H1 (cell line): ENCODE measurements at regions not wholly inside any gene's neighbourhood (a gene's known extent, or its start where the extent isn't known, plus 50 kb on each side); places are given as distances from the start of the nearest gene placed in this dataset.

Experiments used
- CTCF ChIA-PET: fragments of 300-600 bp; sonication (Branson Sonifier 250); formaldehyde crosslinking; loops from one replicate; lab custom pipeline; 2021; ENCODE audit not compliant: partially characterized antibody; lab: Charles Lee
- POLR2A ChIA-PET: fragments of 300-600 bp; sonication (Branson Sonifier 250); formaldehyde crosslinking; loops from one replicate; lab custom pipeline; 2021; ENCODE audit warnings: inconsistent platforms; ENCODE audit not compliant: partially characterized antibody; lab: Charles Lee
- DNase-seq, 2 experiments: peaks; one replicate each; pipeline versions ENCODE4 v3.0.0 to v3.0.0-alpha.2; 2010 to 2022; ENCODE audit warnings: low spot score in 2 of 2, low read depth in 1 of 2, mixed read lengths in 1 of 2
- FAIRE-seq: peaks from 2 replicates; lab custom pipeline; 2011; peaks lifted over from hg19 to GRCh38; lab: Jason Lieb, UNC
- H2AFZ ChIP-seq: 2 replicates; pipeline ENCODE4 v1.8.1; 2012; ENCODE audit warnings: low read length, inconsistent platforms
- H2AK5ac ChIP-seq: 2 replicates; pipeline ENCODE4 v1.6.1; 2013; ENCODE audit warnings: low read depth, low read length
- H2BK120ac ChIP-seq: replicated peaks from 2 replicates; pipeline ENCODE3; 2013; ENCODE audit warnings: low read depth, low read length, inconsistent platforms
- H2BK12ac ChIP-seq: 2 replicates; pipeline ENCODE4 v1.6.1; 2013; ENCODE audit warnings: low read depth, low read length
- H2BK15ac ChIP-seq: 2 replicates; pipeline ENCODE4 v1.6.1; 2013; ENCODE audit warnings: low read length
- H2BK20ac ChIP-seq: 2 replicates; pipeline ENCODE4 v1.6.1; 2013; ENCODE audit warnings: low read length
- H2BK5ac ChIP-seq: 2 replicates; pipeline ENCODE4 v1.6.1; 2013; ENCODE audit warnings: low read depth, low read length
- H3K14ac ChIP-seq: 2 replicates; pipeline ENCODE4 v1.6.1; 2013; ENCODE audit warnings: inconsistent platforms; ENCODE audit not compliant: insufficient read length
- H3K18ac ChIP-seq: 2 replicates; pipeline ENCODE4 v1.6.1; 2013; ENCODE audit warnings: low read length; ENCODE audit errors: extremely low read depth
- H3K23ac ChIP-seq: 2 replicates; pipeline ENCODE4 v1.6.1; 2013; ENCODE audit warnings: inconsistent platforms; ENCODE audit not compliant: insufficient read length
- H3K23me2 ChIP-seq: 2 replicates; pipeline ENCODE4 v1.6.1; 2013; ENCODE audit warnings: low read depth, low read length
- H3K27ac ChIP-seq: 2 replicates; pipeline ENCODE4 v1.6.1; 2011; ENCODE audit warnings: low read depth, low read length, inconsistent platforms
- H3K27me3 ChIP-seq, 4 experiments: replicated peaks in 1 of 4; 1 replicate in 1 of 4; 2 replicates in 3 of 4; pipeline versions ENCODE4 v1.6.1 to v1.8.1; 2011 to 2013; ENCODE audit warnings: low read length in 3 of 4, mild to moderate bottlenecking in 3 of 4, inconsistent platforms in 2 of 4, mixed read lengths in 2 of 4, moderate library complexity in 1 of 4; ENCODE audit not compliant: control insufficient read depth in 3 of 4, insufficient read depth in 3 of 4; ENCODE audit errors: extremely low read depth in 1 of 4
- H3K36me3 ChIP-seq, 4 experiments: 2 replicates each; pipeline versions ENCODE4 v1.6.1 to v1.8.1; 2011 to 2013; ENCODE audit warnings: mild to moderate bottlenecking in 4 of 4, low read length in 3 of 4, moderate library complexity in 2 of 4, control low read depth in 1 of 4, inconsistent platforms in 1 of 4; ENCODE audit not compliant: insufficient read depth in 4 of 4, control insufficient read depth in 2 of 4
- H3K4ac ChIP-seq: replicated peaks from 2 replicates; pipeline ENCODE3; 2013; ENCODE audit warnings: low read length, low read depth, mixed read lengths, inconsistent platforms; ENCODE audit not compliant: insufficient read length
- H3K4me1 ChIP-seq, 4 experiments: replicated peaks in 1 of 4; 1 replicate in 1 of 4; 2 replicates in 3 of 4; pipeline versions ENCODE4 v1.6.1 to v1.8.1; 2011 to 2013; ENCODE audit warnings: low read length in 3 of 4, inconsistent platforms in 2 of 4, mixed read lengths in 1 of 4; ENCODE audit not compliant: insufficient read depth in 4 of 4, control insufficient read depth in 3 of 4
- H3K4me2 ChIP-seq, 2 experiments: 2 replicates each; pipeline versions ENCODE4 v1.6.1 to v1.8.1; 2011 to 2013; ENCODE audit warnings: low read depth in 2 of 2, low read length in 2 of 2, control low read depth in 1 of 2, inconsistent platforms in 1 of 2, mild to moderate bottlenecking in 1 of 2; ENCODE audit not compliant: insufficient read depth in 1 of 2
- H3K4me3 ChIP-seq, 4 experiments: fragments of 200-600, 300-600 bp in 1 of 4; sonication (generic), shearing (Covaris generic), sonication (Bioruptor Twin) in 1 of 4; 2 replicates each; pipeline versions ENCODE4 v1.5.1 to v1.8.1; 2011 to 2016; ENCODE audit warnings: low read length in 4 of 4, low read depth in 3 of 4, control low read depth in 2 of 4, inconsistent platforms in 2 of 4, mild to moderate bottlenecking in 2 of 4, mixed read lengths in 1 of 4, moderate library complexity in 1 of 4; ENCODE audit not compliant: insufficient read depth in 2 of 4; ENCODE audit errors: extremely low read depth in 1 of 4
- H3K56ac ChIP-seq: replicated peaks from 2 replicates; pipeline ENCODE3; 2013; ENCODE audit warnings: low read depth, mild to moderate bottlenecking, mixed read lengths, low read length, inconsistent platforms; ENCODE audit not compliant: insufficient read length
- H3K79me1 ChIP-seq: 2 replicates; pipeline ENCODE4 v1.6.1; 2013; ENCODE audit warnings: low read depth, low read length, control low read depth
- H3K79me2 ChIP-seq, 2 experiments: 2 replicates each; pipeline versions ENCODE4 v1.6.1 to v1.8.1; 2012 to 2013; ENCODE audit warnings: low read length in 2 of 2, mild to moderate bottlenecking in 2 of 2, inconsistent platforms in 1 of 2; ENCODE audit not compliant: insufficient read depth in 2 of 2, control insufficient read depth in 1 of 2
- H3K9ac ChIP-seq, 4 experiments: replicated peaks in 1 of 4; 1 replicate in 1 of 4; 2 replicates in 3 of 4; pipeline versions ENCODE4 v1.6.1 to v1.8.1; 2011 to 2013; ENCODE audit warnings: low read depth in 3 of 4, low read length in 3 of 4, control low read depth in 2 of 4, mild to moderate bottlenecking in 2 of 4, moderate library complexity in 2 of 4, inconsistent platforms in 1 of 4; ENCODE audit errors: extremely low read depth in 1 of 4
- H3K9me3 ChIP-seq, 2 experiments: 2 replicates each; pipeline versions ENCODE4 v1.6.1 to v1.8.1; 2012 to 2013; ENCODE audit warnings: mild to moderate bottlenecking in 2 of 2, moderate library complexity in 2 of 2, control low read depth in 1 of 2, inconsistent platforms in 1 of 2, low read depth in 1 of 2, low read length in 1 of 2, mixed read lengths in 1 of 2; ENCODE audit not compliant: insufficient read depth in 2 of 2
- H4K20me1 ChIP-seq, 2 experiments: replicated peaks in 1 of 2; 2 replicates each; pipeline versions ENCODE3 to v1.8.1; 2011 to 2013; ENCODE audit warnings: inconsistent platforms in 2 of 2, low read length in 2 of 2, mild to moderate bottlenecking in 1 of 2; ENCODE audit not compliant: insufficient read depth in 2 of 2, control insufficient read depth in 1 of 2
- H4K5ac ChIP-seq: 2 replicates; pipeline ENCODE4 v1.6.1; 2013; ENCODE audit warnings: low read length, low read depth, mixed read lengths, inconsistent platforms; ENCODE audit not compliant: insufficient read length
- H4K8ac ChIP-seq: 2 replicates; pipeline ENCODE4 v1.8.0; 2013; ENCODE audit warnings: mild to moderate bottlenecking, moderate library complexity, low read length, inconsistent platforms; ENCODE audit not compliant: insufficient read depth; ENCODE audit errors: extremely low read depth
- H4K91ac ChIP-seq: replicated peaks from 2 replicates; pipeline ENCODE3; 2013; ENCODE audit warnings: low read length, mixed read lengths, inconsistent platforms; ENCODE audit not compliant: insufficient read length
- GABPA ChIP-seq: IDR thresholded peaks from 2 replicates; pipeline ENCODE4 v1.6.1; 2011; ENCODE audit warnings: mild to moderate bottlenecking, low read length, moderate library complexity, borderline replicate concordance; ENCODE audit not compliant: insufficient read depth
- HDAC6 ChIP-seq: IDR thresholded peaks from one replicate; pipeline ENCODE4 v1.7.1; 2012; ENCODE audit warnings: low read depth, mild to moderate bottlenecking, inconsistent platforms, low read length, moderate library complexity
- NANOG ChIP-seq: IDR thresholded peaks from 2 replicates; pipeline ENCODE4 v1.6.1; 2011; ENCODE audit warnings: low read length, low read depth, mild to moderate bottlenecking, inconsistent platforms; ENCODE audit not compliant: insufficient read depth, poor library complexity, severe bottlenecking
- POU5F1 ChIP-seq: IDR thresholded peaks from 2 replicates; pipeline ENCODE4 v1.6.1; 2011; ENCODE audit warnings: low read depth, mild to moderate bottlenecking, low read length, moderate library complexity
- SIRT6 ChIP-seq: IDR thresholded peaks from one replicate; pipeline ENCODE4 v1.7.1; 2012; ENCODE audit warnings: low read length, inconsistent platforms
- SIX5 ChIP-seq: IDR thresholded peaks from 2 replicates; pipeline ENCODE4 v1.6.1; 2011; ENCODE audit warnings: mild to moderate bottlenecking, low read depth, low read length
- TCF12 ChIP-seq: IDR thresholded peaks from 2 replicates; pipeline ENCODE4 v1.6.1; 2011; ENCODE audit warnings: low read depth, mild to moderate bottlenecking, low read length
- TEAD4 ChIP-seq: IDR thresholded peaks from 2 replicates; pipeline ENCODE4 v1.6.1; 2012; ENCODE audit warnings: low read depth, low read length, inconsistent platforms, mixed read lengths
- YY1 ChIP-seq: IDR thresholded peaks from 2 replicates; pipeline ENCODE4 v1.6.1; 2011; ENCODE audit warnings: low read depth, mild to moderate bottlenecking, low read length
- ZNF274 ChIP-seq: IDR thresholded peaks from 2 replicates; pipeline ENCODE4 v1.7.0; 2012; ENCODE audit warnings: low read length, borderline replicate concordance; ENCODE audit errors: extremely low read depth
- WGBS, 2 experiments: shearing (Covaris generic) in 1 of 2; methylation state at CpG; one replicate each; pipeline versions ENCODE4 v1.1.6 to v1.1.7; 2013 to 2015; ENCODE audit warnings: low lambda C conversion rate in 2 of 2, mixed read lengths in 2 of 2, inconsistent platforms in 1 of 2, low coverage in 1 of 2, missing lambda C conversion rate in 1 of 2; ENCODE audit not compliant: insufficient replicate concordance in 2 of 2, insufficient coverage in 1 of 2, insufficient read length in 1 of 2; ENCODE audit errors: extremely low coverage in 1 of 2, missing lambda C conversion rate in 1 of 2; 5-methylcytosine and 5-hydroxymethylcytosine counted together

- no peaks in the 10 kb centered on the region for H3K23me2 ChIP-seq
- H2BK12ac ChIP-seq = no peak overlapping the region
- H4K91ac ChIP-seq = no peak overlapping the region
- no peak overlapping the region for H2BK15ac ChIP-seq
- ChIA-PET CTCF (interaction anchor here (0.6 to 1.8 kb wide), 4 partner anchors 8 to 32 kb away, joined by 3 to 10 read pairs (median 4); no protein-coding TSS in a partner anchor), POLR2A (no interaction called here)
- no peak overlapping the region for H3K4me2 ChIP-seq
- H4K8ac ChIP-seq = no peak overlapping the region
- TF ChIP-seq YY1 (no peak), ZNF274 (no peak), TEAD4 (no peak), GABPA (no peak), SIX5 (no peak), POU5F1 (no peak), HDAC6 (no peak), NANOG (no peak), SIRT6 (no peak), TCF12 (no peak)
- no peak overlapping the region for H3K56ac ChIP-seq
- H2BK20ac ChIP-seq = no peak overlapping the region
- DNase-seq (no peak), FAIRE-seq (no peak)
- H3K14ac ChIP-seq = no peak overlapping the region
- no peak overlapping the region for H3K18ac ChIP-seq
- H3K9me3 ChIP-seq = no peaks in the 10 kb centered on the region
- no peaks in the 10 kb centered on the region for H4K20me1 ChIP-seq
- H3K27ac ChIP-seq = no peak overlapping the region
- 92% methylated on average over 3 of the region's 3 CpGs; no CpG with 5 or more reads in 1 of the 2 experiments for WGBS, 2 experiments
- H2AK5ac ChIP-seq = no peak overlapping the region
- H3K4me1 ChIP-seq = peaks cover 0 to 2% (median 0%) of the 10 kb centered on the region in 4 experiments; a peak in 2 of 7 replicates
- H3K4me3 ChIP-seq = no peak overlapping the region
- no peak overlapping the region for H2BK120ac ChIP-seq
- no peak overlapping the region for H2BK5ac ChIP-seq
- H4K5ac ChIP-seq = no peak overlapping the region
- H2AFZ ChIP-seq = no peak overlapping the region
- H3K79me2 ChIP-seq = no peaks in the 10 kb centered on the region
- no peaks in the 10 kb centered on the region for H3K79me1 ChIP-seq
- no peak overlapping the region for H3K9ac ChIP-seq
- no peak overlapping the region for H3K4ac ChIP-seq
- H3K23ac ChIP-seq = no peak overlapping the region
- no peaks in the 10 kb centered on the region for H3K27me3 ChIP-seq
- H3K36me3 ChIP-seq = no peaks in the 10 kb centered on the region
These were observed 231.6 kb upstream of the DYNLRB2 start for GRCh38 chr16:80309178-80309577.
